ENCODE measurements at regions not wholly inside any gene's neighbourhood (a gene's known extent, or its start where the extent isn't known, plus 50 kb on each side); places are given as distances from the start of the nearest gene placed in this dataset.

DNA sequence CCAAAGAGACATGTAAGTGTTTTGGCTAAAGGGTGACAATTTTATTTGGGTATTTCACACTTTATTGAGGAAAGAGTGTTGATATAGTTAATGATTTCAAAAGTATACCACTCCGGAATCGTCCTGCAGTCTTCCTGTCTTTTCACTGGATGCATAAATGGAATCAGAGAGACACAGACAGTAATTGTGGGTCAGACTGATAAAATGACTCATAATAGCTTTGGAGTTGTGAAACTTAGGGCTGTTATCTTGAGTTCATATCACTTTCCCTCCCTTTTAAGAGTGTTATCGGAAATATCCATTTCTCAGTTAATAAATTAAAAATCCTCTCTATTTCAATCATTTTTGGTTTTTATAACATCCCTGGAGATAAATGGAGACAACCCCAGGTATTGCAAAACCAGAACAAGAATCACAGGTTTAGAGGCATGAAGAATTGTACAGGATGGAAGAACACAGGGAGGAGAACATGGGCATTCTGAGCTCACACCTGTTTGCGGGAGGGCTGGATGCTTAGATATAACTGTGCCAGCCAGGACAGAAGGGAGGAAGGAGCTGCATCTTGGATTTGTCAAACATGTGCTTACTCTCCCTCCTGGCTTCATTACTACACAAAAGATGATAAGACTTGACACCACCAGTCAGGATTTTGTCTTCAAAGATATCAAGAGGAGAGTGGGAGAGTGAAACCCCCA lies 185.4 kb downstream of the LMO4 start:
- intact Hi-C loops (cut with DNase I, micrococcal nuclease), result no loop called here
- no peaks in the 10 kb centered on the region for H3K4me1 Mint-ChIP-seq (ENCODE audit: low read depth)
- TF ChIP-seq, protein P1, sequence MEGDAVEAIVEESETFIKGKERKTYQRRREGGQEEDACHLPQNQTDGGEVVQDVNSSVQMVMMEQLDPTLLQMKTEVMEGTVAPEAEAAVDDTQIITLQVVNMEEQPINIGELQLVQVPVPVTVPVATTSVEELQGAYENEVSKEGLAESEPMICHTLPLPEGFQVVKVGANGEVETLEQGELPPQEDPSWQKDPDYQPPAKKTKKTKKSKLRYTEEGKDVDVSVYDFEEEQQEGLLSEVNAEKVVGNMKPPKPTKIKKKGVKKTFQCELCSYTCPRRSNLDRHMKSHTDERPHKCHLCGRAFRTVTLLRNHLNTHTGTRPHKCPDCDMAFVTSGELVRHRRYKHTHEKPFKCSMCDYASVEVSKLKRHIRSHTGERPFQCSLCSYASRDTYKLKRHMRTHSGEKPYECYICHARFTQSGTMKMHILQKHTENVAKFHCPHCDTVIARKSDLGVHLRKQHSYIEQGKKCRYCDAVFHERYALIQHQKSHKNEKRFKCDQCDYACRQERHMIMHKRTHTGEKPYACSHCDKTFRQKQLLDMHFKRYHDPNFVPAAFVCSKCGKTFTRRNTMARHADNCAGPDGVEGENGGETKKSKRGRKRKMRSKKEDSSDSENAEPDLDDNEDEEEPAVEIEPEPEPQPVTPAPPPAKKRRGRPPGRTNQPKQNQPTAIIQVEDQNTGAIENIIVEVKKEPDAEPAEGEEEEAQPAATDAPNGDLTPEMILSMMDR (IDR thresholded peaks at IDR 0.05), result no peak
- Histone ChIP-seq H3K27ac (ENCODE audit: low read depth in 1 of 2, low read length in 2 of 2) (no peak overlapping the region), H3K27me3 (ENCODE audit: control insufficient read depth in 1 of 2, insufficient read depth in 2 of 2, low read length in 2 of 2) (no peaks in the 10 kb centered on the region), H3K4me1 (ENCODE audit: insufficient read depth, low read length) (no peaks in the 10 kb centered on the region), H3K36me3 (ENCODE audit: insufficient read depth, low read length) (no peaks in the 10 kb centered on the region), H3K9me3 (ENCODE audit: control insufficient read depth in 1 of 2, insufficient read depth in 1 of 2, low read length in 2 of 2) (no peaks in the 10 kb centered on the region), H3K4me3 (ENCODE audit: low read length) (no peak overlapping the region)
- no peak overlapping the region for H3K4me3 Mint-ChIP-seq
- DNase-seq, result no peak
- H3K27me3 Mint-ChIP-seq, result peaks cover 4% of the 10 kb centered on the region
- no peaks in the 10 kb centered on the region for H3K36me3 Mint-ChIP-seq (ENCODE audit: low read depth)
- CTCF ChIA-PET, result no interaction called here
- POLR2A ChIA-PET, result no interaction called here
- no peak for ATAC-seq (ENCODE audit: poor library complexity)
- H3K9me3 Mint-ChIP-seq, result no peaks in the 10 kb centered on the region
- H3K27ac Mint-ChIP-seq, result no peak overlapping the region

DNA sequence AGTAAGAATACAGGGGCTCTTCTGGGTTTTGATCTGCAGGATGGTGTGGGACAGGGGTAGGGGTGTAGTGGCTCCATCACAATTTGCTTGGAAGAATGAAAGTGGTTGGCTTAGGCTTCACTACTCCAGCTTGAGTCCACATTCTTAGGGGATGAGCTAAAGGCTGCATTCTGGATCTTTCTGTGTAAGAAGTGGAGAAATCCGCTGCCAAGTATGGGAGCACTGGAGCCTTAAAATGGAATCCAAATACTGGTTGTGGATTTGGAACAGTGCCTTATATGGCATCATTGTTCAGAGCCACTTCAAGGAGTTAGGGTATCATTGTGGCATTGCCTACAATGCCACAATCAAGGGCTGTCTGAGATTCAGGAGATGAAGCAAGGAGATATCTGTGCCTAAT lies 187.1 kb downstream of the LMO4 start:
- Mint-ChIP-seq H3K9me3 (no peaks in the 10 kb centered on the region), H3K4me3 (no peak overlapping the region), H3K27me3 (peaks cover 4% of the 10 kb centered on the region), H3K27ac (no peak overlapping the region), H3K36me3 (ENCODE audit: low read depth) (no peaks in the 10 kb centered on the region), H3K4me1 (ENCODE audit: low read depth) (no peaks in the 10 kb centered on the region)
- ChIA-PET POLR2A (no interaction called here), CTCF (no interaction called here)
- TF ChIP-seq, protein P1 (IDR thresholded peaks at IDR 0.05), result no peak
- intact Hi-C loops (cut with DNase I, micrococcal nuclease), result no loop called here
- Histone ChIP-seq H3K36me3 (ENCODE audit: insufficient read depth, low read length) (no peaks in the 10 kb centered on the region), H3K4me1 (ENCODE audit: insufficient read depth, low read length) (no peaks in the 10 kb centered on the region), H3K9me3 (ENCODE audit: control insufficient read depth in 1 of 2, insufficient read depth in 1 of 2, low read length in 2 of 2) (no peaks in the 10 kb centered on the region), H3K4me3 (ENCODE audit: low read length) (no peak overlapping the region), H3K27ac (ENCODE audit: low read depth in 1 of 2, low read length in 2 of 2) (no peak overlapping the region), H3K27me3 (ENCODE audit: control insufficient read depth in 1 of 2, insufficient read depth in 2 of 2, low read length in 2 of 2) (no peaks in the 10 kb centered on the region)
- DNase-seq (no peak), ATAC-seq (ENCODE audit: poor library complexity) (no peak)

DNA sequence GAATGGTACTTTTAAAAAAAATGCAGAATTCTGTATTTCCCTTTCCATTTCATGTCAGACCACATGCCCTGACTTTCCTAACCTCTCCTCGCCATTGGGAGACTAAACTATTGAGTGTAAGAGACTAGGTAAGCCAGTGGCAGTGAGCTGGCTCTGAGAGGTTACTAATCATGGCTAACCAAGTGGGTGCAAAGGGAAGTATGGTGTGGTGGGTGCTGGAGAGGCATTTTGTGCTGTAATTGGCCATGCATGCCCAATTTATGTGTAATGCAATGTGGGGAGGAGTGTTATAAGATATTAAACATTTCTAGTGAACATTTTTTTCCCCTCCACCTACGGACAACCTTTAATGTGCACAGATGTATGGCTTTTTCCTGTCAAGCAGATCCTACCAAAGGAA lies 190.1 kb downstream of the LMO4 start:
- Histone ChIP-seq H3K4me1 (ENCODE audit: insufficient read depth, low read length) (no peaks in the 10 kb centered on the region), H3K9me3 (ENCODE audit: control insufficient read depth in 1 of 2, insufficient read depth in 1 of 2, low read length in 2 of 2) (no peaks in the 10 kb centered on the region), H3K27me3 (ENCODE audit: control insufficient read depth in 1 of 2, insufficient read depth in 2 of 2, low read length in 2 of 2) (no peaks in the 10 kb centered on the region), H3K36me3 (ENCODE audit: insufficient read depth, low read length) (no peaks in the 10 kb centered on the region), H3K4me3 (ENCODE audit: low read length) (no peak overlapping the region), H3K27ac (ENCODE audit: low read depth in 1 of 2, low read length in 2 of 2) (no peak overlapping the region)
- Mint-ChIP-seq H3K27me3 (peaks cover 4% of the 10 kb centered on the region), H3K9me3 (no peaks in the 10 kb centered on the region), H3K36me3 (ENCODE audit: low read depth) (no peaks in the 10 kb centered on the region), H3K4me1 (ENCODE audit: low read depth) (no peaks in the 10 kb centered on the region), H3K27ac (no peak overlapping the region), H3K4me3 (no peak overlapping the region)
- intact Hi-C loops (cut with DNase I, micrococcal nuclease), result no loop called here
- ATAC-seq (ENCODE audit: poor library complexity) (no peak), DNase-seq (no peak)
- POLR2A ChIA-PET, result no interaction called here
- TF ChIP-seq, protein P1 (IDR thresholded peaks at IDR 0.05), result no peak
- CTCF ChIA-PET, result no interaction called here

Measured in CD4-positive, alpha-beta T cell (primary cell).